Choroid plexus epithelial cell (primary cell): ENCODE measurements at regions not wholly inside any gene's neighbourhood (a gene's known extent, or its start where the extent isn't known, plus 50 kb on each side); places are given as distances from the start of the nearest gene placed in this dataset.

Source experiments
- DNase-seq: peaks from one replicate; pipeline ENCODE4 v3.0.0-alpha.2; 2010; ENCODE audit warnings: low read depth
- H3K4me3 ChIP-seq: 2 replicates; pipeline ENCODE4 v1.5.1; 2011; ENCODE audit warnings: low read depth, mild to moderate bottlenecking, control low read depth, low read length, moderate library complexity
- CTCF ChIP-seq: conservative IDR thresholded peaks from 2 replicates; pipeline ENCODE4 v1.5.1; 2011; ENCODE audit warnings: low read depth, mild to moderate bottlenecking, control low read depth, inconsistent platforms, low read length, moderate library complexity

GRCh38 chr14:89011355-89012281, 187.2 kb downstream of the TTC8 start:
- H3K4me3 ChIP-seq, result no peak overlapping the region
- DNase-seq, result no peak
- no peak for TF ChIP-seq CTCF

GRCh38 chr14:89012282-89013097, 188.0 kb downstream of the TTC8 start:
- DNase-seq, result no peak
- no peak overlapping the region for H3K4me3 ChIP-seq
- no peak for TF ChIP-seq CTCF

- DNase-seq, result peak; percentile 56
- H3K4me3 ChIP-seq, result no peak overlapping the region
- TF ChIP-seq CTCF, result peak; percentile 67
Observed at GRCh38 chr14:89013098-89013504, 188.7 kb downstream of the TTC8 start.

- no peak overlapping the region for H3K4me3 ChIP-seq
- TF ChIP-seq CTCF, result no peak
- DNase-seq, result no peak
Observed at GRCh38 chr14:89013698-89014568, 189.5 kb downstream of the TTC8 start.

- no peak for TF ChIP-seq CTCF
- no peak overlapping the region for H3K4me3 ChIP-seq
- DNase-seq, result no peak
Observed at GRCh38 chr14:89014569-89014850, 190.1 kb downstream of the TTC8 start.

GRCh38 chr14:89015016-89015415, 190.6 kb downstream of the TTC8 start:
- peak; percentile 49 for TF ChIP-seq CTCF

More at GRCh38 chr14:89015016-89015415, 190.6 kb downstream of the TTC8 start:
- peak; percentile 28 for DNase-seq
- H3K4me3 ChIP-seq, result no peak overlapping the region
